H1 (cell line): ENCODE measurements at regions not wholly inside any gene's neighbourhood (a gene's known extent, or its start where the extent isn't known, plus 50 kb on each side); places are given as distances from the start of the nearest gene placed in this dataset.

Source experiments
- CTCF ChIA-PET: fragments of 300-600 bp; sonication (Branson Sonifier 250); formaldehyde crosslinking; loops from one replicate; lab custom pipeline; 2021; ENCODE audit not compliant: partially characterized antibody; lab: Charles Lee
- POLR2A ChIA-PET: fragments of 300-600 bp; sonication (Branson Sonifier 250); formaldehyde crosslinking; loops from one replicate; lab custom pipeline; 2021; ENCODE audit warnings: inconsistent platforms; ENCODE audit not compliant: partially characterized antibody; lab: Charles Lee
- DNase-seq, 2 experiments: peaks; one replicate each; pipeline versions ENCODE4 v3.0.0 to v3.0.0-alpha.2; 2010 to 2022; ENCODE audit warnings: low spot score in 2 of 2, low read depth in 1 of 2, mixed read lengths in 1 of 2
- FAIRE-seq: peaks from 2 replicates; lab custom pipeline; 2011; peaks lifted over from hg19 to GRCh38; lab: Jason Lieb, UNC
- H2AFZ ChIP-seq: 2 replicates; pipeline ENCODE4 v1.8.1; 2012; ENCODE audit warnings: low read length, inconsistent platforms
- H2AK5ac ChIP-seq: 2 replicates; pipeline ENCODE4 v1.6.1; 2013; ENCODE audit warnings: low read depth, low read length
- H2BK120ac ChIP-seq: replicated peaks from 2 replicates; pipeline ENCODE3; 2013; ENCODE audit warnings: low read depth, low read length, inconsistent platforms
- H2BK12ac ChIP-seq: 2 replicates; pipeline ENCODE4 v1.6.1; 2013; ENCODE audit warnings: low read depth, low read length
- H2BK15ac ChIP-seq: 2 replicates; pipeline ENCODE4 v1.6.1; 2013; ENCODE audit warnings: low read length
- H2BK20ac ChIP-seq: 2 replicates; pipeline ENCODE4 v1.6.1; 2013; ENCODE audit warnings: low read length
- H2BK5ac ChIP-seq: 2 replicates; pipeline ENCODE4 v1.6.1; 2013; ENCODE audit warnings: low read depth, low read length
- H3K14ac ChIP-seq: 2 replicates; pipeline ENCODE4 v1.6.1; 2013; ENCODE audit warnings: inconsistent platforms; ENCODE audit not compliant: insufficient read length
- H3K18ac ChIP-seq: 2 replicates; pipeline ENCODE4 v1.6.1; 2013; ENCODE audit warnings: low read length; ENCODE audit errors: extremely low read depth
- H3K23ac ChIP-seq: 2 replicates; pipeline ENCODE4 v1.6.1; 2013; ENCODE audit warnings: inconsistent platforms; ENCODE audit not compliant: insufficient read length
- H3K23me2 ChIP-seq: 2 replicates; pipeline ENCODE4 v1.6.1; 2013; ENCODE audit warnings: low read depth, low read length
- H3K27ac ChIP-seq: 2 replicates; pipeline ENCODE4 v1.6.1; 2011; ENCODE audit warnings: low read depth, low read length, inconsistent platforms
- H3K27me3 ChIP-seq, 4 experiments: replicated peaks in 1 of 4; 1 replicate in 1 of 4; 2 replicates in 3 of 4; pipeline versions ENCODE4 v1.6.1 to v1.8.1; 2011 to 2013; ENCODE audit warnings: low read length in 3 of 4, mild to moderate bottlenecking in 3 of 4, inconsistent platforms in 2 of 4, mixed read lengths in 2 of 4, moderate library complexity in 1 of 4; ENCODE audit not compliant: control insufficient read depth in 3 of 4, insufficient read depth in 3 of 4; ENCODE audit errors: extremely low read depth in 1 of 4
- H3K36me3 ChIP-seq, 4 experiments: 2 replicates each; pipeline versions ENCODE4 v1.6.1 to v1.8.1; 2011 to 2013; ENCODE audit warnings: mild to moderate bottlenecking in 4 of 4, low read length in 3 of 4, moderate library complexity in 2 of 4, control low read depth in 1 of 4, inconsistent platforms in 1 of 4; ENCODE audit not compliant: insufficient read depth in 4 of 4, control insufficient read depth in 2 of 4
- H3K4ac ChIP-seq: replicated peaks from 2 replicates; pipeline ENCODE3; 2013; ENCODE audit warnings: low read length, low read depth, mixed read lengths, inconsistent platforms; ENCODE audit not compliant: insufficient read length
- H3K4me1 ChIP-seq, 4 experiments: replicated peaks in 1 of 4; 1 replicate in 1 of 4; 2 replicates in 3 of 4; pipeline versions ENCODE4 v1.6.1 to v1.8.1; 2011 to 2013; ENCODE audit warnings: low read length in 3 of 4, inconsistent platforms in 2 of 4, mixed read lengths in 1 of 4; ENCODE audit not compliant: insufficient read depth in 4 of 4, control insufficient read depth in 3 of 4
- H3K4me2 ChIP-seq, 2 experiments: 2 replicates each; pipeline versions ENCODE4 v1.6.1 to v1.8.1; 2011 to 2013; ENCODE audit warnings: low read depth in 2 of 2, low read length in 2 of 2, control low read depth in 1 of 2, inconsistent platforms in 1 of 2, mild to moderate bottlenecking in 1 of 2; ENCODE audit not compliant: insufficient read depth in 1 of 2
- H3K4me3 ChIP-seq, 4 experiments: fragments of 200-600, 300-600 bp in 1 of 4; sonication (generic), shearing (Covaris generic), sonication (Bioruptor Twin) in 1 of 4; 2 replicates each; pipeline versions ENCODE4 v1.5.1 to v1.8.1; 2011 to 2016; ENCODE audit warnings: low read length in 4 of 4, low read depth in 3 of 4, control low read depth in 2 of 4, inconsistent platforms in 2 of 4, mild to moderate bottlenecking in 2 of 4, mixed read lengths in 1 of 4, moderate library complexity in 1 of 4; ENCODE audit not compliant: insufficient read depth in 2 of 4; ENCODE audit errors: extremely low read depth in 1 of 4
- H3K56ac ChIP-seq: replicated peaks from 2 replicates; pipeline ENCODE3; 2013; ENCODE audit warnings: low read depth, mild to moderate bottlenecking, mixed read lengths, low read length, inconsistent platforms; ENCODE audit not compliant: insufficient read length
- H3K79me1 ChIP-seq: 2 replicates; pipeline ENCODE4 v1.6.1; 2013; ENCODE audit warnings: low read depth, low read length, control low read depth
- H3K79me2 ChIP-seq, 2 experiments: 2 replicates each; pipeline versions ENCODE4 v1.6.1 to v1.8.1; 2012 to 2013; ENCODE audit warnings: low read length in 2 of 2, mild to moderate bottlenecking in 2 of 2, inconsistent platforms in 1 of 2; ENCODE audit not compliant: insufficient read depth in 2 of 2, control insufficient read depth in 1 of 2
- H3K9ac ChIP-seq, 4 experiments: replicated peaks in 1 of 4; 1 replicate in 1 of 4; 2 replicates in 3 of 4; pipeline versions ENCODE4 v1.6.1 to v1.8.1; 2011 to 2013; ENCODE audit warnings: low read depth in 3 of 4, low read length in 3 of 4, control low read depth in 2 of 4, mild to moderate bottlenecking in 2 of 4, moderate library complexity in 2 of 4, inconsistent platforms in 1 of 4; ENCODE audit errors: extremely low read depth in 1 of 4
- H3K9me3 ChIP-seq, 2 experiments: 2 replicates each; pipeline versions ENCODE4 v1.6.1 to v1.8.1; 2012 to 2013; ENCODE audit warnings: mild to moderate bottlenecking in 2 of 2, moderate library complexity in 2 of 2, control low read depth in 1 of 2, inconsistent platforms in 1 of 2, low read depth in 1 of 2, low read length in 1 of 2, mixed read lengths in 1 of 2; ENCODE audit not compliant: insufficient read depth in 2 of 2
- H4K20me1 ChIP-seq, 2 experiments: replicated peaks in 1 of 2; 2 replicates each; pipeline versions ENCODE3 to v1.8.1; 2011 to 2013; ENCODE audit warnings: inconsistent platforms in 2 of 2, low read length in 2 of 2, mild to moderate bottlenecking in 1 of 2; ENCODE audit not compliant: insufficient read depth in 2 of 2, control insufficient read depth in 1 of 2
- H4K5ac ChIP-seq: 2 replicates; pipeline ENCODE4 v1.6.1; 2013; ENCODE audit warnings: low read length, low read depth, mixed read lengths, inconsistent platforms; ENCODE audit not compliant: insufficient read length
- H4K8ac ChIP-seq: 2 replicates; pipeline ENCODE4 v1.8.0; 2013; ENCODE audit warnings: mild to moderate bottlenecking, moderate library complexity, low read length, inconsistent platforms; ENCODE audit not compliant: insufficient read depth; ENCODE audit errors: extremely low read depth
- H4K91ac ChIP-seq: replicated peaks from 2 replicates; pipeline ENCODE3; 2013; ENCODE audit warnings: low read length, mixed read lengths, inconsistent platforms; ENCODE audit not compliant: insufficient read length
- BACH1 ChIP-seq: IDR thresholded peaks from 2 replicates; pipeline ENCODE4 v1.6.1; 2012; ENCODE audit warnings: low read length, improper control_type of control experiment
- BCL11A ChIP-seq, 2 experiments: IDR thresholded peaks; one replicate each; pipeline ENCODE4 v1.6.1; 2011; ENCODE audit warnings: low read depth in 2 of 2, low read length in 2 of 2, mild to moderate bottlenecking in 2 of 2
- CEBPB ChIP-seq: IDR thresholded peaks from 2 replicates; pipeline ENCODE4 v1.6.1; 2012; ENCODE audit warnings: low read depth, low read length
- E2F6 ChIP-seq: IDR thresholded peaks from 2 replicates; pipeline ENCODE4 v1.6.1; 2012; ENCODE audit warnings: inconsistent platforms
- EGR1 ChIP-seq: IDR thresholded peaks from 2 replicates; pipeline ENCODE4 v1.6.1; 2011; ENCODE audit warnings: low read depth, low read length, borderline replicate concordance
- EP300 ChIP-seq, 2 experiments: IDR thresholded peaks; 1 replicate in 1 of 2; 2 replicates in 1 of 2; pipeline ENCODE4 v1.6.1; 2011 to 2012; ENCODE audit warnings: low read depth in 2 of 2, low read length in 2 of 2, mild to moderate bottlenecking in 2 of 2, borderline replicate concordance in 1 of 2, inconsistent platforms in 1 of 2, moderate library complexity in 1 of 2
- GABPA ChIP-seq: IDR thresholded peaks from 2 replicates; pipeline ENCODE4 v1.6.1; 2011; ENCODE audit warnings: mild to moderate bottlenecking, low read length, moderate library complexity, borderline replicate concordance; ENCODE audit not compliant: insufficient read depth
- KDM4A ChIP-seq: IDR thresholded peaks from one replicate; pipeline ENCODE4 v1.7.1; 2012; ENCODE audit warnings: low read depth, mild to moderate bottlenecking, moderate library complexity, low read length, inconsistent platforms; ENCODE audit not compliant: severe bottlenecking
- SRF ChIP-seq: IDR thresholded peaks from 2 replicates; pipeline ENCODE4 v1.6.1; 2011; ENCODE audit warnings: mild to moderate bottlenecking, low read depth, low read length, moderate library complexity
- TEAD4 ChIP-seq: IDR thresholded peaks from 2 replicates; pipeline ENCODE4 v1.6.1; 2012; ENCODE audit warnings: low read depth, low read length, inconsistent platforms, mixed read lengths
- YY1 ChIP-seq: IDR thresholded peaks from 2 replicates; pipeline ENCODE4 v1.6.1; 2011; ENCODE audit warnings: low read depth, mild to moderate bottlenecking, low read length
- WGBS, 2 experiments: shearing (Covaris generic) in 1 of 2; methylation state at CpG; one replicate each; pipeline versions ENCODE4 v1.1.6 to v1.1.7; 2013 to 2015; ENCODE audit warnings: low lambda C conversion rate in 2 of 2, mixed read lengths in 2 of 2, inconsistent platforms in 1 of 2, low coverage in 1 of 2, missing lambda C conversion rate in 1 of 2; ENCODE audit not compliant: insufficient replicate concordance in 2 of 2, insufficient coverage in 1 of 2, insufficient read length in 1 of 2; ENCODE audit errors: extremely low coverage in 1 of 2, missing lambda C conversion rate in 1 of 2; 5-methylcytosine and 5-hydroxymethylcytosine counted together

GRCh38 chr5:119896826-119897536 lies 267.6 kb downstream of the FAM170A start:
- POLR2A ChIA-PET: no interaction called here

More at GRCh38 chr5:119896826-119897536, 267.6 kb downstream of the FAM170A start:
- no peak for TF ChIP-seq EP300 (IDR thresholded peaks at IDR 0.05; ENCODE audit: borderline replicate concordance in 1 of 2, low read depth in 2 of 2, low read length in 2 of 2)
- TF ChIP-seq CEBPB: no peak
- no peak for TF ChIP-seq BACH1
- no peak for TF ChIP-seq SRF
- TF ChIP-seq E2F6: no peak
- no peak for TF ChIP-seq EGR1
- TF ChIP-seq TEAD4: no peak
- TF ChIP-seq YY1: no peak
- TF ChIP-seq KDM4A: no peak
- no peak for TF ChIP-seq BCL11A (IDR thresholded peaks at IDR 0.05; ENCODE audit: low read depth in 2 of 2, low read length in 2 of 2)
- TF ChIP-seq GABPA: no peak
- TF ChIP-seq, all 59 proteins: peak for 0
- Histone ChIP-seq H2BK5ac (no peak overlapping the region), H4K5ac (no peak overlapping the region), H3K4me1 (no peaks in the 10 kb centered on the region), H2BK15ac (no peak overlapping the region), H3K14ac (no peak overlapping the region), H4K20me1 (no peaks in the 10 kb centered on the region), H3K79me2 (no peaks in the 10 kb centered on the region), H3K23me2 (no peaks in the 10 kb centered on the region), H3K56ac (no peak overlapping the region), H3K4ac (no peak overlapping the region), H3K79me1 (no peaks in the 10 kb centered on the region), H3K27ac (no peak overlapping the region), H2BK20ac (no peak overlapping the region), H4K91ac (no peak overlapping the region), H4K8ac (no peak overlapping the region), H3K23ac (no peak overlapping the region), H3K4me2 (no peak overlapping the region), H3K36me3 (no peaks in the 10 kb centered on the region), H3K4me3 (no peak overlapping the region), H3K9me3 (no peaks in the 10 kb centered on the region), H3K27me3 (no peaks in the 10 kb centered on the region), H3K18ac (no peak overlapping the region), H2BK120ac (no peak overlapping the region), H3K9ac (no peak overlapping the region), H2AK5ac (no peak overlapping the region), H2BK12ac (no peak overlapping the region), H2AFZ (no peak overlapping the region)
- FAIRE-seq (no peak), DNase-seq (no peak)
- CTCF ChIA-PET: interaction anchor here (0.6 to 1.5 kb wide), 2 partner anchors 9 to 241 kb away, joined by 4 read pairs; no protein-coding TSS in a partner anchor
- WGBS, 2 experiments: 94% methylated on average over 2 of the region's 2 CpGs; no CpG with 5 or more reads in 1 of the 2 experiments
